PC-3 (cell line): ENCODE measurements at regions not wholly inside any gene's neighbourhood (a gene's known extent, or its start where the extent isn't known, plus 50 kb on each side); places are given as distances from the start of the nearest gene placed in this dataset.
"Not testable (repeated sequence)": the region's sequence is repeated elsewhere in the genome, so short reads cannot be mapped to it uniquely, and the experiment has no call there.

Experiments used
- ATAC-seq: fragments of 200-7000 bp; cut with Tn5 transposase; 2 replicates; pipeline ENCODE4 v1.9.1; 2020; ENCODE audit warnings: mild to moderate bottlenecking, moderate library complexity
- BruUV-seq: library from RNA; stranded (reverse); fragments of 400-500 nt; replicated peaks from 2 replicates; lab custom pipeline; 2021; lab: Mats Ljungman, UMichigan
- CTCF ChIA-PET: fragments of 300-600 bp; sonication (Branson Sonifier 250); formaldehyde crosslinking; loops from one replicate; lab custom pipeline; 2022; ENCODE audit warnings: antibody characterized with exemption; lab: Charles Lee
- POLR2A ChIA-PET: fragments of 300-600 bp; sonication (Branson Sonifier 250); formaldehyde crosslinking; loops from one replicate; lab custom pipeline; 2022; ENCODE audit warnings: antibody characterized with exemption; ENCODE audit not compliant: unreplicated experiment; lab: Charles Lee
- DNase-seq: peaks from one replicate; pipeline ENCODE4 v3.0.0-alpha.2; 2015
- H2AFZ ChIP-seq: fragments of 300-600 bp; sonication (generic); 2 replicates; pipeline ENCODE4 v1.6.0; 2016; ENCODE audit warnings: antibody characterized with exemption, low read length
- H3F3A ChIP-seq: fragments of 300-600 bp; sonication (generic); one replicate; pipeline ENCODE4 v1.6.0; 2017; ENCODE audit warnings: antibody characterized with exemption, low read length, control low read depth, mild to moderate bottlenecking; ENCODE audit not compliant: unreplicated experiment
- H3K27ac ChIP-seq: fragments of 300-600 bp; sonication (generic); 2 replicates; pipeline ENCODE4 v1.5.1; 2016; ENCODE audit warnings: mild to moderate bottlenecking, low read length
- H3K27me3 ChIP-seq: fragments of 300-600 bp; sonication (generic); 2 replicates; pipeline ENCODE4 v1.6.1; 2016; ENCODE audit warnings: low read length, mixed read lengths
- H3K36me3 ChIP-seq: fragments of 300-600 bp; sonication (generic); 2 replicates; pipeline ENCODE4 v1.6.1; 2016; ENCODE audit warnings: low read depth, mixed run types, low read length, mixed read lengths
- H3K4me1 ChIP-seq: fragments of 300-600 bp; sonication (generic); 2 replicates; pipeline ENCODE4 v1.5.1; 2016; ENCODE audit warnings: low read length; ENCODE audit not compliant: insufficient read depth
- H3K4me2 ChIP-seq: fragments of 300-600 bp; sonication (generic); 2 replicates; pipeline ENCODE4 v1.6.0; 2016; ENCODE audit warnings: low read length
- H3K4me3 ChIP-seq: fragments of 300-600 bp; sonication (generic); 2 replicates; pipeline ENCODE4 v1.5.1; 2016; ENCODE audit warnings: mild to moderate bottlenecking, low read length, mixed read lengths
- H3K79me2 ChIP-seq: fragments of 300-600 bp; sonication (generic); 2 replicates; pipeline ENCODE4 v1.6.1; 2017; ENCODE audit warnings: low read length, mixed read lengths
- H3K9ac ChIP-seq: fragments of 300-600 bp; sonication (generic); 2 replicates; pipeline ENCODE4 v1.6.0; 2016; ENCODE audit warnings: mild to moderate bottlenecking, low read length
- H3K9me2 ChIP-seq: fragments of 300-600 bp; sonication (generic); replicated peaks from 2 replicates; pipeline ENCODE4 v1.6.1; 2016; ENCODE audit warnings: mixed run types, low read length, mixed read lengths
- H3K9me3 ChIP-seq: fragments of 300-600 bp; sonication (generic); 2 replicates; pipeline ENCODE4 v1.6.1; 2016; ENCODE audit warnings: low read length, mixed read lengths
- H4K20me1 ChIP-seq: fragments of 300-600 bp; sonication (generic); 2 replicates; pipeline ENCODE4 v1.6.1; 2016; ENCODE audit warnings: low read length, mixed read lengths
- intact Hi-C: fragments of 100-400 bp; cut with micrococcal nuclease; formaldehyde crosslinking; loops from 2 replicates; pipeline ENCODE4 v1.9.0; 2023

GRCh38 chr6:60365901-60366300, 1920.1 kb downstream of the KHDRBS2 start:
- BruUV-seq, DNase-seq, H3K9me2 ChIP-seq, POLR2A ChIA-PET, H3K4me3 ChIP-seq, H3K9me3 ChIP-seq, H2AFZ ChIP-seq, H3K27ac ChIP-seq, intact Hi-C loops, H3K79me2 ChIP-seq, H4K20me1 ChIP-seq, H3K4me1 ChIP-seq, H3K4me2 ChIP-seq, H3K36me3 ChIP-seq, ATAC-seq, H3K27me3 ChIP-seq, CTCF ChIA-PET, H3K9ac ChIP-seq, H3F3A ChIP-seq: not testable (repeated sequence)

GRCh38 chr6:60342411-60343008, 1943.5 kb downstream of the KHDRBS2 start:
- ATAC-seq, H3K4me3 ChIP-seq, POLR2A ChIA-PET, intact Hi-C loops, H3F3A ChIP-seq, H3K4me2 ChIP-seq, H2AFZ ChIP-seq, H4K20me1 ChIP-seq, H3K79me2 ChIP-seq, H3K27ac ChIP-seq, DNase-seq, H3K9me3 ChIP-seq, H3K4me1 ChIP-seq, H3K27me3 ChIP-seq, H3K9ac ChIP-seq, CTCF ChIA-PET, H3K36me3 ChIP-seq, H3K9me2 ChIP-seq, BruUV-seq: not testable (repeated sequence)

GRCh38 chr6:60338328-60339071, 1947.5 kb downstream of the KHDRBS2 start:
- H3K9me2 ChIP-seq, H3K27ac ChIP-seq, intact Hi-C loops, CTCF ChIA-PET, H3K27me3 ChIP-seq, H3K4me3 ChIP-seq, H3F3A ChIP-seq, POLR2A ChIA-PET, H4K20me1 ChIP-seq, H3K9ac ChIP-seq, H2AFZ ChIP-seq, H3K4me1 ChIP-seq, H3K9me3 ChIP-seq, BruUV-seq, H3K4me2 ChIP-seq, H3K36me3 ChIP-seq, H3K79me2 ChIP-seq: not testable (repeated sequence)
- ATAC-seq, result 0 out of 2 replicates have a peak, but pooled peaks have one; percentile 33
- DNase-seq, result peak; percentile 3

- CTCF ChIA-PET, DNase-seq, H3K4me3 ChIP-seq, H3K9me3 ChIP-seq, H3K36me3 ChIP-seq, intact Hi-C loops, BruUV-seq, H3K27ac ChIP-seq, H3K4me1 ChIP-seq, H3K27me3 ChIP-seq, H3K79me2 ChIP-seq, H2AFZ ChIP-seq, H4K20me1 ChIP-seq, ATAC-seq, POLR2A ChIA-PET, H3K9ac ChIP-seq, H3F3A ChIP-seq, H3K9me2 ChIP-seq, H3K4me2 ChIP-seq: not testable (repeated sequence)
These were observed 1950.9 kb downstream of the KHDRBS2 start for GRCh38 chr6:60335124-60335523.

GRCh38 chr6:60333708-60334107, 1952.3 kb downstream of the KHDRBS2 start:
- POLR2A ChIA-PET, BruUV-seq, CTCF ChIA-PET: not testable (repeated sequence)

GRCh38 chr6:60308939-60309338, 1977.1 kb downstream of the KHDRBS2 start:
- CTCF ChIA-PET, BruUV-seq, ATAC-seq, H4K20me1 ChIP-seq, H3K36me3 ChIP-seq, H3K4me3 ChIP-seq, DNase-seq, intact Hi-C loops, H3K4me2 ChIP-seq, H2AFZ ChIP-seq, H3F3A ChIP-seq, H3K4me1 ChIP-seq, H3K9ac ChIP-seq, H3K9me2 ChIP-seq, H3K9me3 ChIP-seq, POLR2A ChIA-PET, H3K27me3 ChIP-seq, H3K79me2 ChIP-seq, H3K27ac ChIP-seq: not testable (repeated sequence)

More at GRCh38 chr6:60333708-60334107, 1952.3 kb downstream of the KHDRBS2 start:
- H3K79me2 ChIP-seq, H3K9me3 ChIP-seq, H3K27ac ChIP-seq, H4K20me1 ChIP-seq, H3K4me3 ChIP-seq, H3K9ac ChIP-seq, H3K27me3 ChIP-seq, intact Hi-C loops, H3K4me2 ChIP-seq, DNase-seq, H3K36me3 ChIP-seq, H3K9me2 ChIP-seq, H3F3A ChIP-seq, H2AFZ ChIP-seq, H3K4me1 ChIP-seq, ATAC-seq: not testable (repeated sequence)
